ENCODE measurements at regions not wholly inside any gene's neighbourhood (a gene's known extent, or its start where the extent isn't known, plus 50 kb on each side); places are given as distances from the start of the nearest gene placed in this dataset.

GRCh38 chr5:29229461-29229860, 1964.0 kb upstream of the CDH6 start:
- TF ChIP-seq TEAD4 (IDR thresholded peaks at IDR 0.05): no peak
- no peak for TF ChIP-seq CEBPB (IDR thresholded peaks at IDR 0.05)
- no peak for TF ChIP-seq YY1 (IDR thresholded peaks at IDR 0.05; ENCODE audit: low read depth)
- TF ChIP-seq, protein P1, sequence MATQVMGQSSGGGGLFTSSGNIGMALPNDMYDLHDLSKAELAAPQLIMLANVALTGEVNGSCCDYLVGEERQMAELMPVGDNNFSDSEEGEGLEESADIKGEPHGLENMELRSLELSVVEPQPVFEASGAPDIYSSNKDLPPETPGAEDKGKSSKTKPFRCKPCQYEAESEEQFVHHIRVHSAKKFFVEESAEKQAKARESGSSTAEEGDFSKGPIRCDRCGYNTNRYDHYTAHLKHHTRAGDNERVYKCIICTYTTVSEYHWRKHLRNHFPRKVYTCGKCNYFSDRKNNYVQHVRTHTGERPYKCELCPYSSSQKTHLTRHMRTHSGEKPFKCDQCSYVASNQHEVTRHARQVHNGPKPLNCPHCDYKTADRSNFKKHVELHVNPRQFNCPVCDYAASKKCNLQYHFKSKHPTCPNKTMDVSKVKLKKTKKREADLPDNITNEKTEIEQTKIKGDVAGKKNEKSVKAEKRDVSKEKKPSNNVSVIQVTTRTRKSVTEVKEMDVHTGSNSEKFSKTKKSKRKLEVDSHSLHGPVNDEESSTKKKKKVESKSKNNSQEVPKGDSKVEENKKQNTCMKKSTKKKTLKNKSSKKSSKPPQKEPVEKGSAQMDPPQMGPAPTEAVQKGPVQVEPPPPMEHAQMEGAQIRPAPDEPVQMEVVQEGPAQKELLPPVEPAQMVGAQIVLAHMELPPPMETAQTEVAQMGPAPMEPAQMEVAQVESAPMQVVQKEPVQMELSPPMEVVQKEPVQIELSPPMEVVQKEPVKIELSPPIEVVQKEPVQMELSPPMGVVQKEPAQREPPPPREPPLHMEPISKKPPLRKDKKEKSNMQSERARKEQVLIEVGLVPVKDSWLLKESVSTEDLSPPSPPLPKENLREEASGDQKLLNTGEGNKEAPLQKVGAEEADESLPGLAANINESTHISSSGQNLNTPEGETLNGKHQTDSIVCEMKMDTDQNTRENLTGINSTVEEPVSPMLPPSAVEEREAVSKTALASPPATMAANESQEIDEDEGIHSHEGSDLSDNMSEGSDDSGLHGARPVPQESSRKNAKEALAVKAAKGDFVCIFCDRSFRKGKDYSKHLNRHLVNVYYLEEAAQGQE (IDR thresholded peaks at IDR 0.05; ENCODE audit: low read depth): no peak
- no peak for TF ChIP-seq EP300 (IDR thresholded peaks at IDR 0.05; ENCODE audit: borderline replicate concordance)
- no peak for TF ChIP-seq RAD21 (IDR thresholded peaks at IDR 0.05; ENCODE audit: low read depth)
- no peak for TF ChIP-seq CREB1 (IDR thresholded peaks at IDR 0.05; ENCODE audit: low read depth)
- TF ChIP-seq FOXM1 (IDR thresholded peaks at IDR 0.05; ENCODE audit: borderline replicate concordance, low read depth): no peak
- no peak for TF ChIP-seq NFIC (IDR thresholded peaks at IDR 0.05)
- TF ChIP-seq MAX (IDR thresholded peaks at IDR 0.05): no peak
- no peak for TF ChIP-seq EGR1 (IDR thresholded peaks at IDR 0.05)
- no peak for TF ChIP-seq USF1 (IDR thresholded peaks at IDR 0.05)

Data from Ishikawa (cell line).